GM21717 (cell line): ENCODE measurements at regions not wholly inside any gene's neighbourhood (a gene's known extent, or its start where the extent isn't known, plus 50 kb on each side); places are given as distances from the start of the nearest gene placed in this dataset.

Source experiments
- ATAC-seq: cut with Tn5 transposase; IDR thresholded peaks from one replicate; pipeline ENCODE4 v1.9.1; 2021; ENCODE audit warnings: mild to moderate bottlenecking, moderate library complexity; ENCODE audit not compliant: unreplicated experiment

GRCh38 chr5:68528821-68529273 lies 313.3 kb downstream of the PIK3R1 start:
- no peak for ATAC-seq

- ATAC-seq: no peak
Measured at GRCh38 chr5:68529581-68529980, 314.0 kb downstream of the PIK3R1 start.

GRCh38 chr5:68531970-68532369 lies 316.4 kb downstream of the PIK3R1 start:
- ATAC-seq: no peak

- ATAC-seq: no peak
Measured at GRCh38 chr5:68533051-68533450, 317.5 kb downstream of the PIK3R1 start.

- ATAC-seq: no peak
Measured at GRCh38 chr5:68533571-68534084, 318.1 kb downstream of the PIK3R1 start.

- no peak for ATAC-seq
Measured at GRCh38 chr5:68534131-68534940, 318.8 kb downstream of the PIK3R1 start.

GRCh38 chr5:68534956-68535520 lies 319.5 kb downstream of the PIK3R1 start:
- ATAC-seq: no peak

- ATAC-seq: no peak
Measured at GRCh38 chr5:68538814-68539420, 323.4 kb downstream of the PIK3R1 start.

GRCh38 chr5:68540798-68541590 lies 325.4 kb downstream of the PIK3R1 start:
- ATAC-seq: no peak

GRCh38 chr5:68542207-68542606 lies 326.7 kb downstream of the PIK3R1 start:
- no peak for ATAC-seq

GRCh38 chr5:68543212-68543611 lies 327.7 kb downstream of the PIK3R1 start:
- no peak for ATAC-seq

GRCh38 chr5:68544091-68544647 lies 328.6 kb downstream of the PIK3R1 start:
- ATAC-seq: no peak

GRCh38 chr5:68544648-68545552 lies 329.3 kb downstream of the PIK3R1 start:
- no peak for ATAC-seq

- no peak for ATAC-seq
Measured at GRCh38 chr5:68545636-68546295, 330.2 kb downstream of the PIK3R1 start.

GRCh38 chr5:68547056-68547455 lies 331.5 kb downstream of the PIK3R1 start:
- no peak for ATAC-seq

- ATAC-seq: no peak
Measured at GRCh38 chr5:68547622-68548021, 332.1 kb downstream of the PIK3R1 start.

- no peak for ATAC-seq
Measured at GRCh38 chr5:68548959-68549676, 333.6 kb downstream of the PIK3R1 start.

GRCh38 chr5:68550015-68550414 lies 334.5 kb downstream of the PIK3R1 start:
- no peak for ATAC-seq

- no peak for ATAC-seq
Measured at GRCh38 chr5:68551436-68551835, 335.9 kb downstream of the PIK3R1 start.
